Caco-2 (cell line): ENCODE measurements at regions not wholly inside any gene's neighbourhood (a gene's known extent, or its start where the extent isn't known, plus 50 kb on each side); places are given as distances from the start of the nearest gene placed in this dataset.

Experiments
- BruUV-seq: library from RNA; stranded (reverse); fragments of 400-500 nt; replicated peaks from 2 replicates; lab custom pipeline; 2021; lab: Mats Ljungman, UMichigan
- CTCF ChIA-PET: fragments of 300-600 bp; sonication (Branson Sonifier 250); formaldehyde crosslinking; loops from one replicate; lab custom pipeline; 2022; ENCODE audit warnings: antibody characterized with exemption; lab: Charles Lee
- POLR2A ChIA-PET: fragments of 300-600 bp; sonication (Branson Sonifier 250); formaldehyde crosslinking; loops from one replicate; lab custom pipeline; 2022; ENCODE audit warnings: antibody characterized with exemption; lab: Charles Lee
- DNase-seq, 2 experiments: peaks; one replicate each; pipeline versions ENCODE4 v3.0.0 to v3.0.0-alpha.2; 2020 to 2022
- H3K27me3 ChIP-seq: replicated peaks from 2 replicates; pipeline ENCODE4 v1.6.0; 2011; ENCODE audit warnings: low read length; ENCODE audit not compliant: control insufficient read depth, insufficient read depth
- H3K36me3 ChIP-seq: 2 replicates; pipeline ENCODE4 v1.5.1; 2011; ENCODE audit warnings: low read length; ENCODE audit not compliant: control insufficient read depth, insufficient read depth
- H3K4me1 ChIP-seq: fragments of 250-450 bp; sonication (Bioruptor Pico); 2 replicates; pipeline ENCODE4 v1.5.1; 2020; ENCODE audit warnings: mild to moderate bottlenecking
- H3K4me3 ChIP-seq: 2 replicates; pipeline ENCODE4 v1.5.1; 2011; ENCODE audit warnings: low read depth, mild to moderate bottlenecking, control low read depth, low read length
- H3K9me3 ChIP-seq: fragments of 250-450 bp; sonication (Bioruptor Pico); 2 replicates; pipeline ENCODE4 v1.5.1; 2020; ENCODE audit warnings: mild to moderate bottlenecking, moderate library complexity
- H3K27ac Mint-ChIP-seq: one replicate; pipeline ENCODE4 v1.8.0; 2022; ENCODE audit warnings: mixed read lengths; ENCODE audit not compliant: unreplicated experiment
- H3K27me3 Mint-ChIP-seq: one replicate; pipeline ENCODE4 v1.8.0; 2022; ENCODE audit warnings: mixed read lengths; ENCODE audit not compliant: insufficient read depth, unreplicated experiment
- H3K36me3 Mint-ChIP-seq: one replicate; pipeline ENCODE4 v1.8.0; 2022; ENCODE audit warnings: mild to moderate bottlenecking, mixed read lengths; ENCODE audit not compliant: insufficient read depth, unreplicated experiment
- H3K4me1 Mint-ChIP-seq: one replicate; pipeline ENCODE4 v1.8.0; 2022; ENCODE audit warnings: low read depth, mixed read lengths; ENCODE audit not compliant: unreplicated experiment
- H3K4me3 Mint-ChIP-seq: one replicate; pipeline ENCODE4 v1.8.0; 2022; ENCODE audit warnings: mild to moderate bottlenecking, moderate library complexity, mixed read lengths; ENCODE audit not compliant: unreplicated experiment
- H3K9me3 Mint-ChIP-seq: one replicate; pipeline ENCODE4 v1.8.0; 2022; ENCODE audit warnings: mixed read lengths; ENCODE audit not compliant: unreplicated experiment
- intact Hi-C: fragments of 100-400 bp; cut with micrococcal nuclease; formaldehyde crosslinking; loops from one replicate; pipeline ENCODE4 v1.10.0; 2022; ENCODE audit not compliant: unreplicated experiment
- TF ChIP-seq, protein P1 (sequence below), 2 experiments: fragments of 200-600 bp in 1 of 2; IDR thresholded peaks; 1 replicate in 1 of 2; 2 replicates in 1 of 2; pipeline versions ENCODE4 v1.5.1 to v1.8.0; 2011 to 2022; ENCODE audit warnings: antibody characterized with exemption in 1 of 2, control low read depth in 1 of 2, inconsistent platforms in 1 of 2, low read depth in 1 of 2, low read length in 1 of 2, mild to moderate bottlenecking in 1 of 2, moderate library complexity in 1 of 2; ENCODE audit not compliant: insufficient read depth in 1 of 2, severe bottlenecking in 1 of 2, unreplicated experiment in 1 of 2

DNA sequence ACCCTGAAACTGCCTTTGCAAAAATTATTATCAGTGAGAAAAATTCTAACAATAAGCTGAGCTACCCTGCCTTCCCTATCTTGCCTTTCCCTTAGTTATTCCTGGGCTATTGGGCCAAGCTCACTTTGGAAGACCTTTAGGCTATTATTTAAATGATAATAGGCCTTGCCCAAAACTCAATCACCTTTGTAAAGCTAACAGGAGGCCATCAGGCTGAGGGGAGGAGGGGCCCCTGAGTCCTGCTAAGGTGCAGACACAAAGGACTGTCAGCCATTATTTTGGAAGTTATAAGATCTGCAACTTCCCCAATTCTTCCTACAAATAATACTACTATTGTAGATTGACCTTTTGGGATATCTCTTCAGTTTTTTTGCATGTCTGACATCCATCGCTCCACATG is 278.8 kb upstream of the DIAPH2 start:
- Histone ChIP-seq H3K4me3 (no peak overlapping the region), H3K27me3 (no peaks in the 10 kb centered on the region), H3K4me1 (peaks cover 27% of the 10 kb centered on the region), H3K36me3 (no peaks in the 10 kb centered on the region), H3K9me3 (no peaks in the 10 kb centered on the region)
- intact Hi-C loops, result loop anchor here (2.0 to 5.0 kb wide), 2 partner anchors 33 to 36 kb away; no protein-coding TSS in a partner anchor
- CTCF ChIA-PET, result no interaction called here
- no TSS peak for BruUV-seq
- no peaks in the 10 kb centered on the region for H3K27me3 Mint-ChIP-seq
- POLR2A ChIA-PET, result no interaction called here
- peaks cover 14% of the 10 kb centered on the region for H3K4me1 Mint-ChIP-seq
- TF ChIP-seq, protein P1, sequence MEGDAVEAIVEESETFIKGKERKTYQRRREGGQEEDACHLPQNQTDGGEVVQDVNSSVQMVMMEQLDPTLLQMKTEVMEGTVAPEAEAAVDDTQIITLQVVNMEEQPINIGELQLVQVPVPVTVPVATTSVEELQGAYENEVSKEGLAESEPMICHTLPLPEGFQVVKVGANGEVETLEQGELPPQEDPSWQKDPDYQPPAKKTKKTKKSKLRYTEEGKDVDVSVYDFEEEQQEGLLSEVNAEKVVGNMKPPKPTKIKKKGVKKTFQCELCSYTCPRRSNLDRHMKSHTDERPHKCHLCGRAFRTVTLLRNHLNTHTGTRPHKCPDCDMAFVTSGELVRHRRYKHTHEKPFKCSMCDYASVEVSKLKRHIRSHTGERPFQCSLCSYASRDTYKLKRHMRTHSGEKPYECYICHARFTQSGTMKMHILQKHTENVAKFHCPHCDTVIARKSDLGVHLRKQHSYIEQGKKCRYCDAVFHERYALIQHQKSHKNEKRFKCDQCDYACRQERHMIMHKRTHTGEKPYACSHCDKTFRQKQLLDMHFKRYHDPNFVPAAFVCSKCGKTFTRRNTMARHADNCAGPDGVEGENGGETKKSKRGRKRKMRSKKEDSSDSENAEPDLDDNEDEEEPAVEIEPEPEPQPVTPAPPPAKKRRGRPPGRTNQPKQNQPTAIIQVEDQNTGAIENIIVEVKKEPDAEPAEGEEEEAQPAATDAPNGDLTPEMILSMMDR (IDR thresholded peaks at IDR 0.05; ENCODE audit: insufficient read depth in 1 of 2, low read depth in 1 of 2, low read length in 1 of 2, severe bottlenecking in 1 of 2, unreplicated experiment in 1 of 2), result no peak
- H3K9me3 Mint-ChIP-seq, result no peaks in the 10 kb centered on the region
- H3K4me3 Mint-ChIP-seq, result no peak overlapping the region
- H3K27ac Mint-ChIP-seq, result peak overlapping the region; percentile 57
- DNase-seq, result no peak
- peaks cover 7% of the 10 kb centered on the region for H3K36me3 Mint-ChIP-seq

DNA sequence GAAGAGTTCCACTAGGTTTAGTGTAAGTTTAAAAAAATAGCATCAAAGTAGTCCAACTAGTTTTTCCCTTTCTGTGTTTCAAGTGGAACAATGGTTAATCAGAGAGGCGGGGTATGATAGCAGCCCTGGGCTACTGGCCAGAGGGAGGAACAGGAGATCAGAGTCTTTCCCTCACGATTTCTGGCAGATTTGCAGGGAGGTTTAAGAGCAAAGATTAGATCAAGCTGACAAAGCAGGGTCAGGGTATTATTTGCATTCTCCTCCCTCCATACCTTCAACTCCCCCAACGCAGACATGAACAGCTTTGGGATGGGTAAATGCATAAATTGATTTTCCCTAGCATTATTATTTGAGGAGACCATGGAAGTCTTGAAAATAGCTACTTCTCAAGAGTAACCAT is 277.6 kb upstream of the DIAPH2 start:
- Histone ChIP-seq H3K36me3 (no peaks in the 10 kb centered on the region), H3K9me3 (no peaks in the 10 kb centered on the region), H3K4me3 (no peak overlapping the region), H3K27me3 (no peaks in the 10 kb centered on the region), H3K4me1 (peaks cover 27% of the 10 kb centered on the region)
- TF ChIP-seq, protein P1 (IDR thresholded peaks at IDR 0.05; ENCODE audit: insufficient read depth in 1 of 2, low read depth in 1 of 2, low read length in 1 of 2, severe bottlenecking in 1 of 2, unreplicated experiment in 1 of 2), result no peak
- DNase-seq, result peak; percentile 57 to 65
- POLR2A ChIA-PET, result no interaction called here
- Mint-ChIP-seq H3K27ac (peak overlapping the region; percentile 42), H3K36me3 (peaks cover 7% of the 10 kb centered on the region), H3K27me3 (no peaks in the 10 kb centered on the region), H3K4me3 (peak overlapping the region; percentile 44), H3K4me1 (peaks cover 14% of the 10 kb centered on the region), H3K9me3 (no peaks in the 10 kb centered on the region)
- intact Hi-C loops, result loop anchor here (2.0 to 5.0 kb wide), 2 partner anchors 34 to 35 kb away; no protein-coding TSS in a partner anchor
- CTCF ChIA-PET, result no interaction called here
- BruUV-seq, result no TSS peak

DNA sequence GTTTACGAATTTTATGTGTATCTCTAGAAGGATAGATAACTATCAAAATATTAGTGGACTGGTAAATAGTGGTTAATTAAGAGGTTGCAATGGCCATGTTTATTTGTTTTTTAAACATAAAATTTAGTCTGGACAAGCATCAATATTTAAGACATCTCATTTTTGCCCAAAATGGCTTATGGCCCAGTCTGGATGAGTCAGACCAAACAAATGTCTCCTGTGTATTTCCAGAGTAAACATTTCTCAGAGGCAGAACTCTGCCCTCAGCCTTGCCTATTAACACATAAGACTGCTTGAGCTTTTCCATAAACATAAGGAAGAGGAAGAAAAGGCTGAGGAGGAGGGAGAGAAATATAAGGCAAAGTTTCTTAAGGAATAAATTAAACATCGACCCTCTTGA is 277.1 kb upstream of the DIAPH2 start:
- TF ChIP-seq, protein P1 (IDR thresholded peaks at IDR 0.05; ENCODE audit: insufficient read depth in 1 of 2, low read depth in 1 of 2, low read length in 1 of 2, severe bottlenecking in 1 of 2, unreplicated experiment in 1 of 2), result no peak
- Mint-ChIP-seq H3K4me3 (peak overlapping the region; percentile 44), H3K27ac (peak overlapping the region; percentile 81), H3K9me3 (no peaks in the 10 kb centered on the region), H3K36me3 (peaks cover 7% of the 10 kb centered on the region), H3K4me1 (peaks cover 14% of the 10 kb centered on the region), H3K27me3 (no peaks in the 10 kb centered on the region)
- peak in 1 of 2 experiments; percentile 23 for DNase-seq
- BruUV-seq, result no TSS peak
- Histone ChIP-seq H3K4me3 (no peak overlapping the region), H3K4me1 (peaks cover 27% of the 10 kb centered on the region), H3K9me3 (no peaks in the 10 kb centered on the region), H3K36me3 (no peaks in the 10 kb centered on the region), H3K27me3 (no peaks in the 10 kb centered on the region)
- intact Hi-C loops, result loop anchor here (2.0 to 5.0 kb wide), 2 partner anchors 35 kb away; no protein-coding TSS in a partner anchor
- CTCF ChIA-PET, result no interaction called here
- POLR2A ChIA-PET, result no interaction called here
